Liver (tissue), 8 donors: ENCODE measurements at regions not wholly inside any gene's neighbourhood (a gene's known extent, or its start where the extent isn't known, plus 50 kb on each side); places are given as distances from the start of the nearest gene placed in this dataset.

Experiments
- DNase-seq: peaks from one replicate; pipeline ENCODE4 v3.0.0-alpha.2; 2017; ENCODE audit warnings: low spot score
- H3K27ac ChIP-seq, 2 donors: one replicate each; pipeline ENCODE4 v1.7.0; 2013; ENCODE audit warnings: inconsistent platforms in 2 of 2, low read length in 2 of 2, control low read depth in 1 of 2, low read depth in 1 of 2, mild to moderate bottlenecking in 1 of 2
- H3K27me3 ChIP-seq, 4 donors: one replicate each; pipeline versions ENCODE4 v1.6.1 to v1.7.0; 2013; ENCODE audit warnings: low read length in 3 of 4, inconsistent platforms in 1 of 4, mild to moderate bottlenecking in 1 of 4, moderate library complexity in 1 of 4; ENCODE audit not compliant: control insufficient read depth in 4 of 4, insufficient read depth in 4 of 4
- H3K36me3 ChIP-seq, 4 donors: one replicate each; pipeline versions ENCODE4 v1.6.1 to v1.7.0; 2013; ENCODE audit warnings: low read length in 3 of 4, mild to moderate bottlenecking in 3 of 4, low read depth in 1 of 4, moderate library complexity in 1 of 4; ENCODE audit not compliant: control insufficient read depth in 4 of 4, insufficient read depth in 3 of 4
- H3K4me1 ChIP-seq, 4 donors: one replicate each; pipeline versions ENCODE4 v1.6.1 to v1.7.0; 2013; ENCODE audit warnings: low read length in 3 of 4, mild to moderate bottlenecking in 3 of 4, moderate library complexity in 1 of 4; ENCODE audit not compliant: control insufficient read depth in 4 of 4, insufficient read depth in 4 of 4
- H3K4me3 ChIP-seq, 3 donors: one replicate each; pipeline versions ENCODE4 v1.6.1 to v1.7.0; 2013; ENCODE audit warnings: low read length in 3 of 3, control low read depth in 1 of 3, low read depth in 1 of 3, mild to moderate bottlenecking in 1 of 3
- H3K9ac ChIP-seq, 2 donors: one replicate each; pipeline ENCODE4 v1.7.0; 2013; ENCODE audit warnings: low read length in 2 of 2, mild to moderate bottlenecking in 2 of 2, moderate library complexity in 2 of 2, control low read depth in 1 of 2, low read depth in 1 of 2
- H3K9me3 ChIP-seq, 4 donors: one replicate each; pipeline versions ENCODE4 v1.6.1 to v1.7.0; 2013; ENCODE audit warnings: low read length in 3 of 4; ENCODE audit not compliant: control insufficient read depth in 4 of 4
- ATF3 ChIP-seq: IDR thresholded peaks from 2 replicates; pipeline ENCODE4 v1.6.1; 2016; ENCODE audit warnings: antibody characterized with exemption
- EGR1 ChIP-seq, 2 donors: IDR thresholded peaks; 2 replicates each; pipeline ENCODE4 v1.6.1; 2016 to 2018; ENCODE audit warnings: antibody characterized with exemption in 2 of 2, low read depth in 2 of 2
- FOXA1 ChIP-seq: IDR thresholded peaks from 2 replicates; pipeline ENCODE4 v1.6.1; 2016; ENCODE audit warnings: antibody characterized with exemption
- FOXA2 ChIP-seq: IDR thresholded peaks from 2 replicates; pipeline ENCODE4 v1.6.1; 2016; ENCODE audit warnings: antibody characterized with exemption
- GABPA ChIP-seq, 2 donors: IDR thresholded peaks in 1 of 2; conservative IDR thresholded peaks in 1 of 2; 2 replicates each; pipeline ENCODE4 v1.6.1; 2016; ENCODE audit warnings: antibody characterized with exemption in 2 of 2, mild to moderate bottlenecking in 1 of 2, moderate library complexity in 1 of 2
- HNF4A ChIP-seq, 2 donors: conservative IDR thresholded peaks; 2 replicates each; pipeline ENCODE4 v1.6.1; 2016; ENCODE audit warnings: antibody characterized with exemption in 2 of 2, mild to moderate bottlenecking in 2 of 2
- HNF4G ChIP-seq: IDR thresholded peaks from 2 replicates; pipeline ENCODE4 v1.6.1; 2016; ENCODE audit warnings: antibody characterized with exemption
- JUND ChIP-seq, 2 donors: IDR thresholded peaks; 2 replicates each; pipeline ENCODE4 v1.6.1; 2016; ENCODE audit warnings: antibody characterized with exemption in 2 of 2
- MAX ChIP-seq: IDR thresholded peaks from 2 replicates; pipeline ENCODE4 v1.6.1; 2016; ENCODE audit warnings: antibody characterized with exemption
- NR2F2 ChIP-seq: IDR thresholded peaks from 2 replicates; pipeline ENCODE4 v1.6.1; 2016; ENCODE audit warnings: antibody characterized with exemption
- RAD21 ChIP-seq, 2 donors: IDR thresholded peaks; 2 replicates each; pipeline ENCODE4 v1.6.1; 2016; ENCODE audit warnings: antibody characterized with exemption in 2 of 2, mild to moderate bottlenecking in 2 of 2
- RXRA ChIP-seq, 2 donors: IDR thresholded peaks; 2 replicates each; pipeline ENCODE4 v1.6.1; 2017 to 2018; ENCODE audit warnings: antibody characterized with exemption in 2 of 2, mild to moderate bottlenecking in 1 of 2
- SP1 ChIP-seq: IDR thresholded peaks from 2 replicates; pipeline ENCODE4 v1.6.1; 2018; ENCODE audit warnings: antibody characterized with exemption, mild to moderate bottlenecking
- TAF1 ChIP-seq: conservative IDR thresholded peaks from 2 replicates; pipeline ENCODE4 v1.6.1; 2016; ENCODE audit warnings: antibody characterized with exemption, mild to moderate bottlenecking
- YY1 ChIP-seq: IDR thresholded peaks from 2 replicates; pipeline ENCODE4 v1.6.1; 2016; ENCODE audit warnings: antibody characterized with exemption, mild to moderate bottlenecking
- WGBS: extraction: QIAGEN DNeasy Blood & Tissue Kit; methylation state at CpG from one replicate; pipeline ENCODE4 v1.1.7; 2013; 5-methylcytosine and 5-hydroxymethylcytosine counted together
- TF ChIP-seq, protein P1 (sequence below): fragments of 150-350 bp; IDR thresholded peaks from 2 replicates; pipeline ENCODE4 v1.5.1; 2017; ENCODE audit warnings: improper control_type of control experiment, low read depth, low read length; ENCODE audit not compliant: missing input control
- TF ChIP-seq, protein P2 (sequence below): IDR thresholded peaks from 2 replicates; pipeline ENCODE4 v1.6.1; 2016; ENCODE audit warnings: antibody characterized with exemption, mild to moderate bottlenecking
- TF ChIP-seq, protein P3 (sequence below): IDR thresholded peaks from 2 replicates; pipeline ENCODE4 v1.6.1; 2016; ENCODE audit warnings: antibody characterized with exemption
- donor health status: healthy.
- donor health status: healthy.
- donor health status: healthy.
- donor health status: healthy.
- donor health status: healthy.

DNA sequence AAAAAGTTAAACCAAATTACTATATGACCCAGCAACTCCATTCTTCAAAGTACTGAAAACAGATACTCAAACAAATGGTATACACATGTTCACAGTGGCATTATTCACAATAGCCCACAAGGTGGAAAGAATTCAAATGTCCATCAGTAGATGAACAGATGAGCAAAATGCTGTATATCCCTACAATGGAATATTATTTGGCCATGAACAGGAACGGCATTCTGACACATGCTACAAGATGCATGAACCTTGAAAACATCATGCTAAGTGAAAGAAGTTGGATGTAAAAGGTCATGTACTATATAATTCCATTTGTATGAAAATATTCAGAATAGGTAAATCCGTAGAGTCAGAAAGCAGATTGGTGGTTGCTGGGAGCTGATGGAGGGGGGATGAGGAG is 73.5 kb upstream of the XYLT1 start:
- WGBS: 92% methylated on average over 2 of the region's 2 CpGs
- Histone ChIP-seq H3K4me3 (no peak overlapping the region), H3K27ac (no peak overlapping the region), H3K4me1 (no peaks in the 10 kb centered on the region), H3K9me3 (no peaks in the 10 kb centered on the region), H3K36me3 (no peaks in the 10 kb centered on the region), H3K27me3 (no peaks in the 10 kb centered on the region), H3K9ac (no peak overlapping the region)
- DNase-seq: no peak
- TF ChIP-seq GABPA (IDR thresholded peaks at IDR 0.05 in 1 of 2, conservative IDR thresholded peaks at IDR 0.05 in 1 of 2) (no peak), JUND (IDR thresholded peaks at IDR 0.05) (no peak), SP1 (no peak), MAX (no peak), NR2F2 (no peak), ATF3 (no peak), HNF4A (conservative IDR thresholded peaks at IDR 0.05) (no peak), FOXA1 (no peak), RXRA (IDR thresholded peaks at IDR 0.05) (no peak), RAD21 (IDR thresholded peaks at IDR 0.05) (no peak), FOXA2 (no peak), EGR1 (IDR thresholded peaks at IDR 0.05; ENCODE audit: low read depth in 2 of 2) (no peak), YY1 (no peak), TAF1 (no peak), HNF4G (no peak)
- TF ChIP-seq, protein P1, sequence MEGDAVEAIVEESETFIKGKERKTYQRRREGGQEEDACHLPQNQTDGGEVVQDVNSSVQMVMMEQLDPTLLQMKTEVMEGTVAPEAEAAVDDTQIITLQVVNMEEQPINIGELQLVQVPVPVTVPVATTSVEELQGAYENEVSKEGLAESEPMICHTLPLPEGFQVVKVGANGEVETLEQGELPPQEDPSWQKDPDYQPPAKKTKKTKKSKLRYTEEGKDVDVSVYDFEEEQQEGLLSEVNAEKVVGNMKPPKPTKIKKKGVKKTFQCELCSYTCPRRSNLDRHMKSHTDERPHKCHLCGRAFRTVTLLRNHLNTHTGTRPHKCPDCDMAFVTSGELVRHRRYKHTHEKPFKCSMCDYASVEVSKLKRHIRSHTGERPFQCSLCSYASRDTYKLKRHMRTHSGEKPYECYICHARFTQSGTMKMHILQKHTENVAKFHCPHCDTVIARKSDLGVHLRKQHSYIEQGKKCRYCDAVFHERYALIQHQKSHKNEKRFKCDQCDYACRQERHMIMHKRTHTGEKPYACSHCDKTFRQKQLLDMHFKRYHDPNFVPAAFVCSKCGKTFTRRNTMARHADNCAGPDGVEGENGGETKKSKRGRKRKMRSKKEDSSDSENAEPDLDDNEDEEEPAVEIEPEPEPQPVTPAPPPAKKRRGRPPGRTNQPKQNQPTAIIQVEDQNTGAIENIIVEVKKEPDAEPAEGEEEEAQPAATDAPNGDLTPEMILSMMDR: no peak
- TF ChIP-seq, protein P2, sequence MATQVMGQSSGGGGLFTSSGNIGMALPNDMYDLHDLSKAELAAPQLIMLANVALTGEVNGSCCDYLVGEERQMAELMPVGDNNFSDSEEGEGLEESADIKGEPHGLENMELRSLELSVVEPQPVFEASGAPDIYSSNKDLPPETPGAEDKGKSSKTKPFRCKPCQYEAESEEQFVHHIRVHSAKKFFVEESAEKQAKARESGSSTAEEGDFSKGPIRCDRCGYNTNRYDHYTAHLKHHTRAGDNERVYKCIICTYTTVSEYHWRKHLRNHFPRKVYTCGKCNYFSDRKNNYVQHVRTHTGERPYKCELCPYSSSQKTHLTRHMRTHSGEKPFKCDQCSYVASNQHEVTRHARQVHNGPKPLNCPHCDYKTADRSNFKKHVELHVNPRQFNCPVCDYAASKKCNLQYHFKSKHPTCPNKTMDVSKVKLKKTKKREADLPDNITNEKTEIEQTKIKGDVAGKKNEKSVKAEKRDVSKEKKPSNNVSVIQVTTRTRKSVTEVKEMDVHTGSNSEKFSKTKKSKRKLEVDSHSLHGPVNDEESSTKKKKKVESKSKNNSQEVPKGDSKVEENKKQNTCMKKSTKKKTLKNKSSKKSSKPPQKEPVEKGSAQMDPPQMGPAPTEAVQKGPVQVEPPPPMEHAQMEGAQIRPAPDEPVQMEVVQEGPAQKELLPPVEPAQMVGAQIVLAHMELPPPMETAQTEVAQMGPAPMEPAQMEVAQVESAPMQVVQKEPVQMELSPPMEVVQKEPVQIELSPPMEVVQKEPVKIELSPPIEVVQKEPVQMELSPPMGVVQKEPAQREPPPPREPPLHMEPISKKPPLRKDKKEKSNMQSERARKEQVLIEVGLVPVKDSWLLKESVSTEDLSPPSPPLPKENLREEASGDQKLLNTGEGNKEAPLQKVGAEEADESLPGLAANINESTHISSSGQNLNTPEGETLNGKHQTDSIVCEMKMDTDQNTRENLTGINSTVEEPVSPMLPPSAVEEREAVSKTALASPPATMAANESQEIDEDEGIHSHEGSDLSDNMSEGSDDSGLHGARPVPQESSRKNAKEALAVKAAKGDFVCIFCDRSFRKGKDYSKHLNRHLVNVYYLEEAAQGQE: no peak
- TF ChIP-seq, protein P3, sequence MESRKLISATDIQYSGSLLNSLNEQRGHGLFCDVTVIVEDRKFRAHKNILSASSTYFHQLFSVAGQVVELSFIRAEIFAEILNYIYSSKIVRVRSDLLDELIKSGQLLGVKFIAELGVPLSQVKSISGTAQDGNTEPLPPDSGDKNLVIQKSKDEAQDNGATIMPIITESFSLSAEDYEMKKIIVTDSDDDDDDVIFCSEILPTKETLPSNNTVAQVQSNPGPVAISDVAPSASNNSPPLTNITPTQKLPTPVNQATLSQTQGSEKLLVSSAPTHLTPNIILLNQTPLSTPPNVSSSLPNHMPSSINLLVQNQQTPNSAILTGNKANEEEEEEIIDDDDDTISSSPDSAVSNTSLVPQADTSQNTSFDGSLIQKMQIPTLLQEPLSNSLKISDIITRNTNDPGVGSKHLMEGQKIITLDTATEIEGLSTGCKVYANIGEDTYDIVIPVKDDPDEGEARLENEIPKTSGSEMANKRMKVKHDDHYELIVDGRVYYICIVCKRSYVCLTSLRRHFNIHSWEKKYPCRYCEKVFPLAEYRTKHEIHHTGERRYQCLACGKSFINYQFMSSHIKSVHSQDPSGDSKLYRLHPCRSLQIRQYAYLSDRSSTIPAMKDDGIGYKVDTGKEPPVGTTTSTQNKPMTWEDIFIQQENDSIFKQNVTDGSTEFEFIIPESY: no peak

DNA sequence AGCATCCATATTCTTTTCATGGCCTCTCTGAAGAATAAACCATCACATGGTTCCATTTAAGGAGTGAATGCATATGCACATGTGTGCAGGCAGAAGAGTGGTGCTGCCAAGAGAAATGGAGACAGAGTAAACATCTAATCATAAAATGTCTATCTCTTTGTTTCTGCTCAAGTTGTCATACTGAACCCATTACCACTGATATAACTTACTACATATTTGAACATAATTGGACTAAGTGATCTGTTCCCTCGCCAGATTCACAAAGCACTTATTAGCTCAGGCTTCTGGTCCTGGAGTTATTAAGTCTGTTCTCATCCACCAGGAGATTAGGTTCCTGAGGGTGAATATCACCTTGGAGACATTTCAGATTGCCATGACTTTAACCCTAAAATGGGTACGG is 72.3 kb upstream of the XYLT1 start:
- no peak for DNase-seq
- Histone ChIP-seq H3K9me3 (no peaks in the 10 kb centered on the region), H3K9ac (no peak overlapping the region), H3K27ac (no peak overlapping the region), H3K4me1 (no peaks in the 10 kb centered on the region), H3K27me3 (no peaks in the 10 kb centered on the region), H3K36me3 (no peaks in the 10 kb centered on the region), H3K4me3 (no peak overlapping the region)
- WGBS: 88% methylated on average over 2 of the region's 2 CpGs
- TF ChIP-seq, protein P1: no peak
- TF ChIP-seq HNF4A (conservative IDR thresholded peaks at IDR 0.05) (no peak), NR2F2 (no peak), FOXA1 (no peak), ATF3 (no peak), TAF1 (no peak), SP1 (no peak), RAD21 (IDR thresholded peaks at IDR 0.05) (no peak), FOXA2 (no peak), RXRA (IDR thresholded peaks at IDR 0.05) (no peak)
- TF ChIP-seq, protein P2: no peak
